B cell (primary cell): ENCODE measurements at regions not wholly inside any gene's neighbourhood (a gene's known extent, or its start where the extent isn't known, plus 50 kb on each side); places are given as distances from the start of the nearest gene placed in this dataset.

Experiments
- ATAC-seq: fragments of 200-7000 bp; cut with Tn5 transposase; one replicate; pipeline ENCODE4 v1.10.0; 2021; ENCODE audit warnings: low read depth, mild to moderate bottlenecking, moderate number of reproducible peaks, moderate library complexity
- CTCF ChIA-PET: fragments of 350-600 bp; sonication (Branson Sonifier 250); formaldehyde crosslinking; loops from one replicate; lab custom pipeline; 2021; ENCODE audit warnings: antibody characterized with exemption, inconsistent platforms; lab: Charles Lee
- POLR2A ChIA-PET: fragments of 350-600 bp; sonication (Branson Sonifier 250); formaldehyde crosslinking; loops from one replicate; lab custom pipeline; 2021; ENCODE audit warnings: antibody characterized with exemption; lab: Charles Lee
- DNase-seq: peaks from one replicate; pipeline ENCODE4 v3.0.0; 2013
- H2AFZ ChIP-seq: 2 replicates; pipeline ENCODE4 v1.6.1; 2012; ENCODE audit warnings: mild to moderate bottlenecking, low read depth, low read length; ENCODE audit not compliant: insufficient read depth, poor library complexity, severe bottlenecking
- H3K27ac ChIP-seq, 2 donors: 1 replicate in 1 of 2; 2 replicates in 1 of 2; pipeline ENCODE4 v1.5.1; 2012 to 2013; ENCODE audit warnings: low read length in 2 of 2, mild to moderate bottlenecking in 2 of 2, moderate library complexity in 1 of 2
- H3K27me3 ChIP-seq, 4 experiments: fragments of 200-600 bp in 1 of 4; sonication (generic) in 1 of 4; replicated peaks in 1 of 4; 1 replicate in 2 of 4; 2 replicates in 2 of 4; pipeline versions ENCODE4 v1.6.1 to v1.7.0; 2013 to 2016; ENCODE audit warnings: low read length in 3 of 4, mild to moderate bottlenecking in 2 of 4, mixed read lengths in 1 of 4, moderate library complexity in 1 of 4; ENCODE audit not compliant: insufficient read depth in 4 of 4, control insufficient read depth in 3 of 4; ENCODE audit errors: control extremely low read depth in 1 of 4
- H3K36me3 ChIP-seq, 2 experiments: replicated peaks in 1 of 2; 1 replicate in 1 of 2; 2 replicates in 1 of 2; pipeline versions ENCODE4 v1.6.1 to v1.7.1; 2013; ENCODE audit warnings: low read length in 1 of 2; ENCODE audit not compliant: insufficient read depth in 2 of 2, control insufficient read depth in 1 of 2; ENCODE audit errors: control extremely low read depth in 1 of 2, extremely low read depth in 1 of 2
- H3K4me1 ChIP-seq, 2 donors: fragments of 200-600 bp in 1 of 2; sonication (generic) in 1 of 2; 1 replicate in 1 of 2; 2 replicates in 1 of 2; pipeline versions ENCODE4 v1.5.1 to v1.6.1; 2013 to 2017; ENCODE audit warnings: low read length in 2 of 2; ENCODE audit not compliant: control insufficient read depth in 2 of 2, insufficient read depth in 2 of 2
- H3K4me2 ChIP-seq: replicated peaks from 2 replicates; pipeline ENCODE3; 2012; ENCODE audit warnings: mild to moderate bottlenecking, low read depth, low read length; ENCODE audit not compliant: poor library complexity, severe bottlenecking
- H3K4me3 ChIP-seq, 5 experiments: fragments of 200-600 bp in 1 of 5; sonication (generic) in 1 of 5; 1 replicate in 3 of 5; 2 replicates in 2 of 5; pipeline versions ENCODE4 v1.5.1 to v1.7.0; 2011 to 2016; ENCODE audit warnings: low read length in 4 of 5, mild to moderate bottlenecking in 4 of 5, low read depth in 2 of 5, control low read depth in 1 of 5, moderate library complexity in 1 of 5; ENCODE audit not compliant: insufficient read depth in 1 of 5; ENCODE audit errors: control extremely low read depth in 1 of 5, extremely low read depth in 1 of 5
- H3K79me2 ChIP-seq: fragments of 200-600 bp; sonication (generic); one replicate; pipeline ENCODE4 v1.6.0; 2016; ENCODE audit warnings: low read length; ENCODE audit not compliant: control insufficient read depth, insufficient read depth
- H3K9ac ChIP-seq: fragments of 200-600 bp; sonication (generic); 2 replicates; pipeline ENCODE4 v1.6.1; 2017; ENCODE audit warnings: mild to moderate bottlenecking, low read length, moderate library complexity
- H3K9me3 ChIP-seq, 3 donors: one replicate each; pipeline versions ENCODE4 v1.6.1 to v1.7.1; 2013; ENCODE audit warnings: low read length in 2 of 3; ENCODE audit not compliant: control insufficient read depth in 2 of 3, insufficient read depth in 1 of 3; ENCODE audit errors: control extremely low read depth in 1 of 3
- H4K20me1 ChIP-seq: 2 replicates; pipeline ENCODE4 v1.6.0; 2012; ENCODE audit warnings: mild to moderate bottlenecking, low read length; ENCODE audit not compliant: insufficient read depth, control insufficient read depth, poor library complexity, severe bottlenecking
- H3K27ac Mint-ChIP-seq: one replicate; pipeline ENCODE4 v1.8.0; 2021; ENCODE audit warnings: mixed read lengths
- H3K27me3 Mint-ChIP-seq: one replicate; pipeline ENCODE4 v1.8.0; 2021; ENCODE audit warnings: mixed read lengths
- H3K4me1 Mint-ChIP-seq: one replicate; pipeline ENCODE4 v1.8.0; 2021; ENCODE audit warnings: mixed read lengths
- H3K4me3 Mint-ChIP-seq: one replicate; pipeline ENCODE4 v1.8.0; 2021; ENCODE audit warnings: mixed read lengths
- H3K9me3 Mint-ChIP-seq: one replicate; pipeline ENCODE4 v1.8.0; 2022; ENCODE audit warnings: mixed read lengths; ENCODE audit not compliant: insufficient read depth
- CTCF ChIP-seq: fragments of 200-600 bp; IDR thresholded peaks from one replicate; pipeline ENCODE4 v1.8.0; 2022; ENCODE audit warnings: antibody characterized with exemption, mild to moderate bottlenecking
- EZH2 ChIP-seq: IDR thresholded peaks from 2 replicates; pipeline ENCODE4 v1.6.1; 2012; ENCODE audit warnings: borderline replicate concordance, low read depth, mild to moderate bottlenecking, moderate library complexity, low read length; ENCODE audit not compliant: insufficient read depth, poor library complexity, severe bottlenecking
- WGBS: methylation state at CpG from one replicate; pipeline ENCODE4 v1.1.5; 2013; ENCODE audit warnings: missing lambda C conversion rate; ENCODE audit not compliant: insufficient coverage; 5-methylcytosine and 5-hydroxymethylcytosine counted together
- intact Hi-C: fragments of 100-400 bp; cut with micrococcal nuclease; formaldehyde crosslinking; loops from one replicate; pipeline ENCODE4 v1.10.0; 2022

DNA sequence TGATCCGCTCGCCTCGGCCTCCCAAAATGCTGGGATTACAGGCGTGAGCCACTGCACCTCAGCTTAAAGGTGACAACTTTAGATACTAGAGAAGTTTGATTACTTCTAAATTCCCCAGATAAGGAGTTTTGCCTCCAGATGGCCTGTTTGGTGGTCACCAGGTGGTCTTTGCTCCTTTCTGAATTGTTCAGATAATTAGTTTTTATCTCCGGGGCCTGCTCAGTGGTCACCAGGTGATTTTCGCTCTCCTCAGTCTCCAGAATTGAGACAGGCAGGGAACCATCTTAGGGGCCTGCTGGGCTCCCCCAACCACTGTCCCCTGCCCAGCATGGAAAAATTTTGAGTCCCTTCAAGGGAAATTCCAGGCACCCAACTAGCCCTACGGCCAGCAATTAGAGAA lies 62.6 kb downstream of the GPR6 start:
- Mint-ChIP-seq H3K27ac (no peak overlapping the region), H3K27me3 (no peaks in the 10 kb centered on the region), H3K4me1 (peaks cover 20% of the 10 kb centered on the region), H3K9me3 (no peaks in the 10 kb centered on the region), H3K4me3 (no peak overlapping the region)
- H3K27ac ChIP-seq = no peak overlapping the region
- no peaks in the 10 kb centered on the region for H3K79me2 ChIP-seq
- H3K27me3 ChIP-seq = no peaks in the 10 kb centered on the region
- 89% methylated on average over 6 of the region's 7 CpGs for WGBS
- ChIA-PET CTCF (interaction anchor here (0.6 to 10.2 kb wide), 41 partner anchors 8 to 852 kb away, joined by 3 to 340 read pairs (median 9); partner anchors contain the start of genes AK9, FIG4 and WASF1), POLR2A (interaction anchor here (2.0 kb wide), 1 partner anchor 336 kb away, joined by 7 read pairs; no protein-coding TSS in a partner anchor)
- peaks cover 0 to 3% (median 0%) of the 10 kb centered on the region in 3 donors for H3K9me3 ChIP-seq
- TF ChIP-seq CTCF = no peak
- no peak for TF ChIP-seq EZH2
- DNase-seq (no peak), ATAC-seq (no peak)
- intact Hi-C loops = no loop called here
- H3K4me1 ChIP-seq = peaks cover 8 to 28% of the 10 kb centered on the region in 2 donors
- no peak overlapping the region for H3K9ac ChIP-seq
- H2AFZ ChIP-seq = no peak overlapping the region
- H4K20me1 ChIP-seq = no peaks in the 10 kb centered on the region
- no peak overlapping the region for H3K4me3 ChIP-seq
- no peaks in the 10 kb centered on the region for H3K36me3 ChIP-seq
- H3K4me2 ChIP-seq = no peak overlapping the region

DNA sequence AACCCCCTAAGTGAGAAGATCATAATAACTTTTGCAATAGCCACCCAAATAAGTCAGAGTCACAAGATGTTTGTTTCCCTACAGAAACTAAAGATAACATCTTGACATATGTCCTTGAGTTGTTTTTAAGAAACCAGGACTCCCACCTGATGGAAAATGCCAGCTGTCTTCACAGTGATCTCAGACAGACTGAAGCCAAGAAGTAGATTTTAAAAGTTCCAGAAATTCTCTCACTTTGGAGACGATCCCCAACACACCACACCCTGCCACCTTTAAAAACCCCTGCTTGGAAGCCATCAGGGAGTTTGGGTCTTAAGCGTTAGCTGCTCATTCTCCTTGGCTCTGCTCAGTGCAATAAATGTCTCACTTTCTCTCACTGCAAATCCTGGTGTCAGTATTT lies 63.0 kb downstream of the GPR6 start:
- ChIA-PET POLR2A (interaction anchor here (2.0 kb wide), 1 partner anchor 336 kb away, joined by 7 read pairs; no protein-coding TSS in a partner anchor), CTCF (interaction anchor here (1.4 to 10.2 kb wide), 8 partner anchors 8 to 853 kb away, joined by 4 to 340 read pairs (median 28); no protein-coding TSS in a partner anchor)
- Mint-ChIP-seq H3K4me1 (peaks cover 20% of the 10 kb centered on the region), H3K27me3 (no peaks in the 10 kb centered on the region), H3K9me3 (no peaks in the 10 kb centered on the region), H3K4me3 (no peak overlapping the region), H3K27ac (no peak overlapping the region)
- peaks cover 8 to 28% of the 10 kb centered on the region in 2 donors for H3K4me1 ChIP-seq
- H3K9ac ChIP-seq = no peak overlapping the region
- H3K36me3 ChIP-seq = no peaks in the 10 kb centered on the region
- H3K4me2 ChIP-seq = no peak overlapping the region
- peaks cover 0 to 6% (median 0%) of the 10 kb centered on the region in 3 donors for H3K9me3 ChIP-seq
- H3K27ac ChIP-seq = no peak overlapping the region
- intact Hi-C loops = no loop called here
- DNase-seq (no peak), ATAC-seq (no peak)
- H3K79me2 ChIP-seq = no peaks in the 10 kb centered on the region
- 94% methylated on average over 2 of the region's 2 CpGs for WGBS
- H4K20me1 ChIP-seq = no peaks in the 10 kb centered on the region
- TF ChIP-seq EZH2 (no peak), CTCF (no peak)
- no peak overlapping the region for H3K4me3 ChIP-seq
- H2AFZ ChIP-seq = no peak overlapping the region
- no peaks in the 10 kb centered on the region for H3K27me3 ChIP-seq
